ENCODE measurements at regions not wholly inside any gene's neighbourhood (a gene's known extent, or its start where the extent isn't known, plus 50 kb on each side); places are given as distances from the start of the nearest gene placed in this dataset.

GRCh38 chrX:30504309-30504708 is 73.3 kb downstream of the TASL start:
- intact Hi-C loops (cut with micrococcal nuclease), result loop anchor here (5.0 kb wide), 2 partner anchors 227 to 362 kb away; no protein-coding TSS in a partner anchor
- Mint-ChIP-seq H3K27me3 (no peaks in the 10 kb centered on the region), H3K9me3 (no peaks in the 10 kb centered on the region), H3K27ac (no peak overlapping the region), H3K4me1 (ENCODE audit: low read depth) (no peaks in the 10 kb centered on the region), H3K36me3 (ENCODE audit: low read depth) (no peaks in the 10 kb centered on the region), H3K4me3 (no peak overlapping the region)

DNA sequence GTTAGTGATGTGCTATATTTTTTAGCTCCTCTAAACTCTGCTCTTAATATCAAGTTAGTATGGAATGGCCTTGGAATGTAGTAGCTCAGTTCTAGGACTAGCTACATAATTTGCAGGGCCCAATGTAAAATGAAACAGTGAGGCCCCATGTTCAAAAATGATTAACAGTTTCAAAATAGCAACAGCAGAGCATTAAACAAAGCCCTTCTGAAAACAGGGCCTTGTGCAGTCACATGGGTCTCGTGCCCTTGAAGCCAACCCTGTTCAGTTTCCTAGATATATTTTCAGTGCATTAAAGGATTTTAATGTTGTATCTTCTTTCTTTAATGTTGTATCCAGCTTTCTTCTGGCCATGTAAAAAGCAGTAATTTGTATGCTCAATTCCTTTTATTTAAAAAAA is 82.1 kb downstream of the TASL start:
- no peaks in the 10 kb centered on the region for H3K27me3 Mint-ChIP-seq
- H3K4me3 Mint-ChIP-seq, result no peak overlapping the region
- no peaks in the 10 kb centered on the region for H3K36me3 Mint-ChIP-seq (ENCODE audit: low read depth)
- no peaks in the 10 kb centered on the region for H3K9me3 Mint-ChIP-seq
- H3K27ac Mint-ChIP-seq, result no peak overlapping the region
- intact Hi-C loops (cut with micrococcal nuclease), result no loop called here
- H3K4me1 Mint-ChIP-seq (ENCODE audit: low read depth), result peaks cover 5% of the 10 kb centered on the region

GRCh38 chrX:30493348-30493747 is 84.2 kb downstream of the TASL start:
- H3K4me1 Mint-ChIP-seq (ENCODE audit: low read depth), result peaks cover 2% of the 10 kb centered on the region
- H3K27ac Mint-ChIP-seq, result no peak overlapping the region
- H3K27me3 Mint-ChIP-seq, result no peaks in the 10 kb centered on the region
- H3K9me3 Mint-ChIP-seq, result no peaks in the 10 kb centered on the region
- no peaks in the 10 kb centered on the region for H3K36me3 Mint-ChIP-seq (ENCODE audit: low read depth)
- intact Hi-C loops (cut with micrococcal nuclease), result no loop called here
- no peak overlapping the region for H3K4me3 Mint-ChIP-seq

DNA sequence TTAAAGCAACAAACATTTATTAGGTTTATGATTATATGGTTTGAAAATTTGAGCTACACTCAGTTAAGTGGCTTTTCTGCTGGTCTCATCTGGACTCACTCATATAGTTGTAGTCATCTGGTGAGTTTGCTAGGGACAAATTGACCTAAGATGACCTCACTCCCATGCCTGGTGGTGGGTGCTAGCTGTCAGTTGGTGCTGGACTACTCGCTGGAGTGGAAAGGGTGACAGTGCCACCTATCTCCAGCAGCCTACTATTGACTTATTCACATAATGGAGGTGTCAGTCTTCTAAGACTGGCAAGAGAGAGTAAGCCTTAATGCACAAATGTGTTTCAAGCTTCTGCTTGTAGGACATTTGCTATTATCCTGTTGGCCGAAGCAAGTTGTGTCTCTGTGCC is 88.2 kb downstream of the TASL start:
- intact Hi-C loops (cut with micrococcal nuclease), result no loop called here
- Mint-ChIP-seq H3K27me3 (no peaks in the 10 kb centered on the region), H3K4me1 (ENCODE audit: low read depth) (no peaks in the 10 kb centered on the region), H3K4me3 (no peak overlapping the region), H3K9me3 (no peaks in the 10 kb centered on the region), H3K27ac (no peak overlapping the region), H3K36me3 (ENCODE audit: low read depth) (no peaks in the 10 kb centered on the region)

DNA sequence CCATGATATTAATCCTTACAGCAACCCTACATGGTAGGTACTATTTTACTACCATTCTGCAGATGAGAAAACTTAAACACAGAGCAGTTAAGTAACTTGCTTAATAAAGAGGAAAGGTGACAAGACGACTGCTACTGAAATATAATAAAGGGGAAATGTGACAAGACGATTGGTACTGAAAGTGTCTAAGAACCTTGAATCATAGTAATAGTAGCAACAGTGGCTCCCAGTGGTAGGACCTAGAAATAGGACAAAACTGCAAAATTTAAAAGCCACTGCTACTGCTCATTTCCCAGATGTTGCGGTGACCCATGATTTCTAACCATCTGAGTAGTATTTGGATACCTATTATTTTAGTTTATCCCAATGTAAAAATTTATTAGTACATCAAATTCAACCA is 89.5 kb downstream of the TASL start:
- Mint-ChIP-seq H3K4me1 (ENCODE audit: low read depth) (no peaks in the 10 kb centered on the region), H3K9me3 (no peaks in the 10 kb centered on the region), H3K27ac (no peak overlapping the region), H3K4me3 (no peak overlapping the region), H3K27me3 (no peaks in the 10 kb centered on the region), H3K36me3 (ENCODE audit: low read depth) (no peaks in the 10 kb centered on the region)
- intact Hi-C loops (cut with micrococcal nuclease), result no loop called here

GRCh38 chrX:30483996-30484395 is 93.6 kb downstream of the TASL start:
- Mint-ChIP-seq H3K27ac (no peak overlapping the region), H3K4me1 (ENCODE audit: low read depth) (no peaks in the 10 kb centered on the region), H3K9me3 (no peaks in the 10 kb centered on the region), H3K27me3 (no peaks in the 10 kb centered on the region), H3K4me3 (no peak overlapping the region), H3K36me3 (ENCODE audit: low read depth) (no peaks in the 10 kb centered on the region)
- intact Hi-C loops (cut with micrococcal nuclease), result no loop called here

- H3K4me3 Mint-ChIP-seq, result no peak overlapping the region
- intact Hi-C loops (cut with micrococcal nuclease), result no loop called here
- no peaks in the 10 kb centered on the region for H3K9me3 Mint-ChIP-seq
- H3K27ac Mint-ChIP-seq, result no peak overlapping the region
- H3K27me3 Mint-ChIP-seq, result peaks cover 2% of the 10 kb centered on the region
- H3K4me1 Mint-ChIP-seq (ENCODE audit: low read depth), result no peaks in the 10 kb centered on the region
- no peaks in the 10 kb centered on the region for H3K36me3 Mint-ChIP-seq (ENCODE audit: low read depth)
Measured at GRCh38 chrX:30468471-30468870, 109.1 kb downstream of the TASL start.
